Mammary epithelial cell (primary cell): ENCODE measurements at regions not wholly inside any gene's neighbourhood (a gene's known extent, or its start where the extent isn't known, plus 50 kb on each side); places are given as distances from the start of the nearest gene placed in this dataset.

Source experiments
- CTCF ChIP-seq, 2 donors: IDR thresholded peaks in 1 of 2; conservative IDR thresholded peaks in 1 of 2; 2 replicates each; pipeline ENCODE4 v1.5.1; 2011 to 2012; ENCODE audit warnings: inconsistent platforms in 2 of 2, low read length in 2 of 2, mild to moderate bottlenecking in 2 of 2, control low read depth in 1 of 2, low read depth in 1 of 2; ENCODE audit not compliant: insufficient read depth in 1 of 2; ENCODE audit errors: extremely low read depth in 1 of 2
- EZH2 ChIP-seq: IDR thresholded peaks from 2 replicates; pipeline ENCODE4 v1.6.1; 2012; ENCODE audit warnings: low read length, inconsistent platforms, borderline replicate concordance

- no peak for TF ChIP-seq CTCF (conservative IDR thresholded peaks at IDR 0.05 in 1 of 2, IDR thresholded peaks at IDR 0.05 in 1 of 2; ENCODE audit: extremely low read depth in 1 of 2, insufficient read depth in 1 of 2, low read depth in 1 of 2, low read length in 2 of 2)
- TF ChIP-seq EZH2, result no peak
Measured at GRCh38 chr6:157751547-157752200, 71.4 kb upstream of the SNX9 start.
